ACC112 (cell line): ENCODE measurements at regions not wholly inside any gene's neighbourhood (a gene's known extent, or its start where the extent isn't known, plus 50 kb on each side); places are given as distances from the start of the nearest gene placed in this dataset.

Experiments used
- H2AFZ ChIP-seq: fragments of 200-600 bp; sonication (generic); one replicate; pipeline ENCODE4 v1.6.0; 2017; ENCODE audit warnings: antibody characterized with exemption, low read length; ENCODE audit not compliant: unreplicated experiment
- H3K27ac ChIP-seq: fragments of 200-600 bp; sonication (generic); 2 replicates; pipeline ENCODE4 v1.5.1; 2014; ENCODE audit warnings: low read depth, mild to moderate bottlenecking, antibody characterized with exemption, low read length, moderate library complexity
- H3K27me3 ChIP-seq: fragments of 200-600 bp; sonication (generic); 2 replicates; pipeline ENCODE4 v1.6.1; 2014; ENCODE audit warnings: mild to moderate bottlenecking, antibody characterized with exemption, low read length, moderate library complexity, mixed read lengths; ENCODE audit not compliant: insufficient read depth
- H3K36me3 ChIP-seq: fragments of 200-600 bp; sonication (generic); 2 replicates; pipeline ENCODE4 v1.6.1; 2016; ENCODE audit warnings: mild to moderate bottlenecking, antibody characterized with exemption, low read length, moderate library complexity, mixed read lengths; ENCODE audit not compliant: insufficient read depth
- H3K4me1 ChIP-seq: fragments of 200-600 bp; sonication (generic); one replicate; pipeline ENCODE4 v1.6.1; 2016; ENCODE audit warnings: low read length, mixed read lengths; ENCODE audit not compliant: insufficient read depth, unreplicated experiment, control insufficient read depth
- H3K4me3 ChIP-seq: fragments of 200-600 bp; sonication (generic); 2 replicates; pipeline ENCODE4 v1.5.1; 2014; ENCODE audit warnings: mild to moderate bottlenecking, low read depth, low read length
- H3K79me2 ChIP-seq: fragments of 200-600 bp; sonication (generic); one replicate; pipeline ENCODE4 v1.6.0; 2016; ENCODE audit warnings: low read length; ENCODE audit not compliant: control insufficient read depth, unreplicated experiment, insufficient read depth

- H3K36me3 ChIP-seq = no peaks in the 10 kb centered on the region
- H3K27me3 ChIP-seq = 0 out of 2 replicates have a peak, but pooled peaks cover 9% of the 10 kb centered on the region
- H3K79me2 ChIP-seq = no peaks in the 10 kb centered on the region
- H3K27ac ChIP-seq = no peak overlapping the region
- H3K4me3 ChIP-seq = no peak overlapping the region
- no peak overlapping the region for H2AFZ ChIP-seq
- H3K4me1 ChIP-seq = no peaks in the 10 kb centered on the region
Observed at GRCh38 chr2:23241121-23241520, 143.9 kb upstream of the KLHL29 start.

GRCh38 chr2:23241611-23242245 lies 143.3 kb upstream of the KLHL29 start:
- Histone ChIP-seq H3K27ac (no peak overlapping the region), H3K79me2 (no peaks in the 10 kb centered on the region), H2AFZ (no peak overlapping the region), H3K4me3 (no peak overlapping the region), H3K27me3 (0 out of 2 replicates have a peak, but pooled peaks cover 9% of the 10 kb centered on the region), H3K36me3 (no peaks in the 10 kb centered on the region), H3K4me1 (no peaks in the 10 kb centered on the region)

- Histone ChIP-seq H3K4me3 (no peak overlapping the region), H3K27me3 (0 out of 2 replicates have a peak, but pooled peaks cover 4% of the 10 kb centered on the region)
Observed at GRCh38 chr2:23243073-23243659, 141.8 kb upstream of the KLHL29 start.

GRCh38 chr2:23244617-23245016 lies 140.4 kb upstream of the KLHL29 start:
- H3K79me2 ChIP-seq = no peaks in the 10 kb centered on the region
- H3K36me3 ChIP-seq = no peaks in the 10 kb centered on the region
- H3K4me1 ChIP-seq = no peaks in the 10 kb centered on the region
- no peak overlapping the region for H2AFZ ChIP-seq
- H3K27ac ChIP-seq = no peak overlapping the region
- H3K27me3 ChIP-seq = 0 out of 2 replicates have a peak, but pooled peaks cover 1% of the 10 kb centered on the region
- no peak overlapping the region for H3K4me3 ChIP-seq

More at GRCh38 chr2:23243073-23243659, 141.8 kb upstream of the KLHL29 start:
- Histone ChIP-seq H3K4me1 (no peaks in the 10 kb centered on the region), H3K27ac (no peak overlapping the region), H3K79me2 (no peaks in the 10 kb centered on the region), H3K36me3 (no peaks in the 10 kb centered on the region), H2AFZ (no peak overlapping the region)

- no peaks in the 10 kb centered on the region for H3K36me3 ChIP-seq
- no peak overlapping the region for H3K4me3 ChIP-seq
- no peak overlapping the region for H3K27ac ChIP-seq
- H3K27me3 ChIP-seq = no peaks in the 10 kb centered on the region
- no peaks in the 10 kb centered on the region for H3K4me1 ChIP-seq
- H2AFZ ChIP-seq = no peak overlapping the region
- H3K79me2 ChIP-seq = no peaks in the 10 kb centered on the region
Observed at GRCh38 chr2:23246992-23247683, 137.8 kb upstream of the KLHL29 start.

GRCh38 chr2:23248667-23249066 lies 136.3 kb upstream of the KLHL29 start:
- no peaks in the 10 kb centered on the region for H3K36me3 ChIP-seq
- no peaks in the 10 kb centered on the region; the same call in 1 of the 2 replicates for H3K27me3 ChIP-seq

GRCh38 chr2:23249348-23249747 lies 135.6 kb upstream of the KLHL29 start:
- Histone ChIP-seq H3K27me3 (no peaks in the 10 kb centered on the region; the same call in 1 of the 2 replicates), H3K4me3 (no peak overlapping the region)

More at GRCh38 chr2:23248667-23249066, 136.3 kb upstream of the KLHL29 start:
- Histone ChIP-seq H3K79me2 (no peaks in the 10 kb centered on the region), H3K27ac (no peak overlapping the region), H3K4me3 (no peak overlapping the region), H2AFZ (no peak overlapping the region), H3K4me1 (no peaks in the 10 kb centered on the region)

GRCh38 chr2:23250371-23250770 lies 134.6 kb upstream of the KLHL29 start:
- Histone ChIP-seq H2AFZ (no peak overlapping the region), H3K4me3 (no peak overlapping the region), H3K36me3 (no peaks in the 10 kb centered on the region), H3K4me1 (no peaks in the 10 kb centered on the region), H3K27me3 (no peaks in the 10 kb centered on the region; the same call in 1 of the 2 replicates), H3K27ac (no peak overlapping the region), H3K79me2 (no peaks in the 10 kb centered on the region)

More at GRCh38 chr2:23249348-23249747, 135.6 kb upstream of the KLHL29 start:
- no peaks in the 10 kb centered on the region for H3K36me3 ChIP-seq
- no peaks in the 10 kb centered on the region for H3K4me1 ChIP-seq
- H2AFZ ChIP-seq = no peak overlapping the region
- H3K27ac ChIP-seq = no peak overlapping the region
- H3K79me2 ChIP-seq = no peaks in the 10 kb centered on the region

GRCh38 chr2:23256643-23257042 lies 128.3 kb upstream of the KLHL29 start:
- Histone ChIP-seq H3K4me1 (no peaks in the 10 kb centered on the region), H3K79me2 (no peaks in the 10 kb centered on the region), H2AFZ (no peak overlapping the region), H3K4me3 (no peak overlapping the region), H3K27me3 (peaks cover 10% of the 10 kb centered on the region), H3K36me3 (no peaks in the 10 kb centered on the region), H3K27ac (no peak overlapping the region)

GRCh38 chr2:23260621-23261020 lies 124.4 kb upstream of the KLHL29 start:
- H2AFZ ChIP-seq = no peak overlapping the region

More at GRCh38 chr2:23260621-23261020, 124.4 kb upstream of the KLHL29 start:
- Histone ChIP-seq H3K27ac (no peak overlapping the region), H3K36me3 (no peaks in the 10 kb centered on the region), H3K79me2 (no peaks in the 10 kb centered on the region), H3K4me3 (no peak overlapping the region), H3K4me1 (no peaks in the 10 kb centered on the region), H3K27me3 (peaks cover 10% of the 10 kb centered on the region)
